DND-41 (cell line): ENCODE measurements at regions not wholly inside any gene's neighbourhood (a gene's known extent, or its start where the extent isn't known, plus 50 kb on each side); places are given as distances from the start of the nearest gene placed in this dataset.
"Not testable (repeated sequence)": the region's sequence is repeated elsewhere in the genome, so short reads cannot be mapped to it uniquely, and the experiment has no call there.

Experiments
- EZH2 ChIP-seq: IDR thresholded peaks from 3 replicates; pipeline ENCODE4 v1.6.1; 2012; ENCODE audit warnings: borderline replicate concordance, low read depth, mild to moderate bottlenecking, moderate library complexity, low read length, inconsistent platforms; ENCODE audit not compliant: severe bottlenecking
- TF ChIP-seq, protein P1 (sequence below): IDR thresholded peaks from 2 replicates; pipeline ENCODE4 v1.5.1; 2012; ENCODE audit warnings: borderline replicate concordance, low read length, moderate library complexity, mild to moderate bottlenecking; ENCODE audit not compliant: poor library complexity, severe bottlenecking; ENCODE audit errors: extremely low read depth

DNA sequence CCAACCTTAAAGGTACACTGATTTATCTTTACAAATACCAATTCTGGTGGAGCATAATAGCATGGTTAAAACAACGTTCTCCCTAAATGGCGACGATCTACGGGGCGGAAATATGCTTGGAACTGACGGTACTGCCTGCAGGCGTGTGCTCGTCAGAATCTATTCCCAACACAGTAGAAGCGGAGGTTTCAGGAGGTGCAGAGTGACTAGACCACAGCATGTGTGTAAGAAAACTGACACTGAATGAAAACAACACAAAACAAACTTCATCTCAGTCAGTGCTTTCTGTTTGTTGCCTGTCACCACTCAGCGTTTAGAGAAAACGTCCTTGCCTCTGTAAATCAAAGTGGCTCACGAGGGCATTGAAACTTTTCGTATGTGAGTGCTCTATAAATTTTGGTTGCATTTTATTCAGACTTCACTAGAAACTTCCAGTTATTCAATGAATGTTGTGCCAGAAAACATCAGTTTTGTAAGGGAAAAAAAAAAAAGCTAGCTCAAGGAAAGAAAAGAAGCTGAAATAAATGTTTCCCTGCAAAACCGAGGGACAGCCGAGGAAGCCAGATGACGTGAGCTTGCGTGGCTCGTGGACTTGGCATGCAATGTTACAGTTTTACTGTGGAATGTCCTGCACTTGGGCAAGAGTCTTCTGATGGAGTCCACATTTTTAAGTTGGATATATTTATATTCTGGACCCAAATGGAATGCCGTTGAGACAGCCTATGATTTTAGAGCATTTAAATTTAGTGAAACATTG, 210.4 kb downstream of the LAT start:
- TF ChIP-seq, protein P1, sequence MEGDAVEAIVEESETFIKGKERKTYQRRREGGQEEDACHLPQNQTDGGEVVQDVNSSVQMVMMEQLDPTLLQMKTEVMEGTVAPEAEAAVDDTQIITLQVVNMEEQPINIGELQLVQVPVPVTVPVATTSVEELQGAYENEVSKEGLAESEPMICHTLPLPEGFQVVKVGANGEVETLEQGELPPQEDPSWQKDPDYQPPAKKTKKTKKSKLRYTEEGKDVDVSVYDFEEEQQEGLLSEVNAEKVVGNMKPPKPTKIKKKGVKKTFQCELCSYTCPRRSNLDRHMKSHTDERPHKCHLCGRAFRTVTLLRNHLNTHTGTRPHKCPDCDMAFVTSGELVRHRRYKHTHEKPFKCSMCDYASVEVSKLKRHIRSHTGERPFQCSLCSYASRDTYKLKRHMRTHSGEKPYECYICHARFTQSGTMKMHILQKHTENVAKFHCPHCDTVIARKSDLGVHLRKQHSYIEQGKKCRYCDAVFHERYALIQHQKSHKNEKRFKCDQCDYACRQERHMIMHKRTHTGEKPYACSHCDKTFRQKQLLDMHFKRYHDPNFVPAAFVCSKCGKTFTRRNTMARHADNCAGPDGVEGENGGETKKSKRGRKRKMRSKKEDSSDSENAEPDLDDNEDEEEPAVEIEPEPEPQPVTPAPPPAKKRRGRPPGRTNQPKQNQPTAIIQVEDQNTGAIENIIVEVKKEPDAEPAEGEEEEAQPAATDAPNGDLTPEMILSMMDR = not testable (repeated sequence)
- TF ChIP-seq EZH2 = not testable (repeated sequence)
